Smooth muscle cell (in vitro differentiated cells): ENCODE measurements at regions not wholly inside any gene's neighbourhood (a gene's known extent, or its start where the extent isn't known, plus 50 kb on each side); places are given as distances from the start of the nearest gene placed in this dataset.

Experiments
- DNase-seq: peaks from one replicate; lab custom pipeline; 2025; ENCODE audit not compliant: unreplicated experiment; lab: John Stamatoyannopoulos, UW
- H2AFZ ChIP-seq: fragments of 200-600 bp; sonication (generic); 2 replicates; pipeline ENCODE4 v1.6.0; 2016; ENCODE audit warnings: antibody characterized with exemption, low read depth, mild to moderate bottlenecking
- H3F3A ChIP-seq: fragments of 200-600 bp; sonication (generic); 2 replicates; pipeline ENCODE4 v1.6.0; 2017; ENCODE audit warnings: antibody characterized with exemption, low read depth
- H3K27ac ChIP-seq: fragments of 200-600 bp; sonication (generic); 2 replicates; pipeline ENCODE4 v1.5.1; 2016; ENCODE audit warnings: low read depth, mild to moderate bottlenecking
- H3K27me3 ChIP-seq: fragments of 200-600 bp; sonication (generic); 2 replicates; pipeline ENCODE4 v1.6.1; 2016; ENCODE audit warnings: low read depth, mild to moderate bottlenecking
- H3K36me3 ChIP-seq: fragments of 200-600 bp; sonication (generic); 2 replicates; pipeline ENCODE4 v1.5.1; 2016; ENCODE audit warnings: low read depth
- H3K4me1 ChIP-seq: fragments of 200-600 bp; sonication (generic); 2 replicates; pipeline ENCODE4 v1.5.1; 2016; ENCODE audit warnings: low read depth
- H3K4me2 ChIP-seq: fragments of 200-600 bp; sonication (generic); 2 replicates; pipeline ENCODE4 v1.6.0; 2016; ENCODE audit warnings: mild to moderate bottlenecking
- H3K4me3 ChIP-seq: fragments of 200-600 bp; sonication (generic); 2 replicates; pipeline ENCODE4 v1.5.1; 2016; ENCODE audit warnings: mild to moderate bottlenecking
- H3K79me2 ChIP-seq: fragments of 200-600 bp; sonication (generic); 2 replicates; pipeline ENCODE4 v1.6.0; 2016; ENCODE audit warnings: low read depth, mild to moderate bottlenecking
- H3K9ac ChIP-seq: fragments of 200-600 bp; sonication (generic); 2 replicates; pipeline ENCODE4 v1.6.0; 2016; ENCODE audit warnings: low read depth
- H3K9me3 ChIP-seq: fragments of 200-600 bp; sonication (generic); replicated peaks from 2 replicates; pipeline ENCODE4 v1.5.1; 2016; ENCODE audit warnings: low read depth
- H4K20me1 ChIP-seq: fragments of 200-600 bp; sonication (generic); 2 replicates; pipeline ENCODE4 v1.6.0; 2016; ENCODE audit warnings: low read depth
- WGBS: methylation state at CpG from one replicate; pipeline ENCODE4 v1.1.7; 2016; ENCODE audit warnings: low lambda C conversion rate; 5-methylcytosine and 5-hydroxymethylcytosine counted together
- TF ChIP-seq, protein P1 (sequence below): fragments of 200-600 bp; sonication (generic); IDR thresholded peaks from 2 replicates; pipeline ENCODE4 v1.5.1; 2017; ENCODE audit warnings: borderline replicate concordance, mild to moderate bottlenecking, antibody characterized with exemption; ENCODE audit not compliant: insufficient read depth, poor library complexity, severe bottlenecking

DNA sequence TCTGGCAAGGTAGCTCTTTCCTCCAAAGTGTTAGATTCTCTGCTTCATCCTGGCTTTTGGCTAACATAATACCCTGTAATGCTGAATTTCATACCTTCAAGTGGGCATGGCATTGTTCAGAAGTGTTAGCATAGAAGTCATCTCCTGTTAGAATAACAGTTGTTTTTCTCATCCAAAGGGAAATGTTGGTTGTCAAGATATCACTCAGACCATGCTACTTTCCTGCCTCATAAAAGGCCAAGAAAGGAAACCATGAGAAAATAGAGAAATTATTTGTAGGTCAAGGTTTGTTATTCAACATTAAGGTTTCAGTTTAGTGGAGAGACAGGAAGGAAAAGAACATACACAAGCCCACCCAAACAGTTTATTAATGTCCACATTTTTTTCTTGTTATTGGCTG, 472.5 kb downstream of the ARHGEF28 start:
- TF ChIP-seq, protein P1, sequence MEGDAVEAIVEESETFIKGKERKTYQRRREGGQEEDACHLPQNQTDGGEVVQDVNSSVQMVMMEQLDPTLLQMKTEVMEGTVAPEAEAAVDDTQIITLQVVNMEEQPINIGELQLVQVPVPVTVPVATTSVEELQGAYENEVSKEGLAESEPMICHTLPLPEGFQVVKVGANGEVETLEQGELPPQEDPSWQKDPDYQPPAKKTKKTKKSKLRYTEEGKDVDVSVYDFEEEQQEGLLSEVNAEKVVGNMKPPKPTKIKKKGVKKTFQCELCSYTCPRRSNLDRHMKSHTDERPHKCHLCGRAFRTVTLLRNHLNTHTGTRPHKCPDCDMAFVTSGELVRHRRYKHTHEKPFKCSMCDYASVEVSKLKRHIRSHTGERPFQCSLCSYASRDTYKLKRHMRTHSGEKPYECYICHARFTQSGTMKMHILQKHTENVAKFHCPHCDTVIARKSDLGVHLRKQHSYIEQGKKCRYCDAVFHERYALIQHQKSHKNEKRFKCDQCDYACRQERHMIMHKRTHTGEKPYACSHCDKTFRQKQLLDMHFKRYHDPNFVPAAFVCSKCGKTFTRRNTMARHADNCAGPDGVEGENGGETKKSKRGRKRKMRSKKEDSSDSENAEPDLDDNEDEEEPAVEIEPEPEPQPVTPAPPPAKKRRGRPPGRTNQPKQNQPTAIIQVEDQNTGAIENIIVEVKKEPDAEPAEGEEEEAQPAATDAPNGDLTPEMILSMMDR: no peak
- H3K9me3 ChIP-seq: no peaks in the 10 kb centered on the region
- no peaks in the 10 kb centered on the region for H3K36me3 ChIP-seq
- H3K27ac ChIP-seq: no peak overlapping the region
- H3K79me2 ChIP-seq: no peaks in the 10 kb centered on the region
- no peaks in the 10 kb centered on the region for H3K27me3 ChIP-seq
- no peaks in the 10 kb centered on the region for H3K4me1 ChIP-seq
- H3F3A ChIP-seq: no peaks in the 10 kb centered on the region
- H3K9ac ChIP-seq: no peak overlapping the region
- no peaks in the 10 kb centered on the region for H4K20me1 ChIP-seq
- no peak overlapping the region for H2AFZ ChIP-seq
- no peak for DNase-seq
- H3K4me2 ChIP-seq: no peak overlapping the region
- no peak overlapping the region for H3K4me3 ChIP-seq

DNA sequence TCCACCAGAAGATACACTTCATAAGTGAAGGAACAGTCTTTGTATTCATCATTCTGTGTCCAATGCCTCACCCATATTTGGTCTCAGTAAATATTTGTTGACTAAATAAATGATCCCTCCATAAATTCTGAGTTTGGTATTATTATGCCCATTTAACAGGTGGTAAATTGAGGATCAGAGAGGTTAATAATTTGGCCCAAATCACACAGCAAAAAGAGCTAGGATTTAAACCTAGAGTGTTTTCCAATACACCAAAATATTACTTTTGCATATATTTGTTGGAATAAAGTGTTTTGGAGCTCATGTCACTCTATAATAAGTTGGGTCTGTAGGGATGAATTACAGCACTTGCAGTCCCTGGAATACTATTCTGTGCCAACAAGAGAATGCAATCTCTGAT, 470.3 kb downstream of the ARHGEF28 start:
- no peaks in the 10 kb centered on the region for H3K27me3 ChIP-seq
- no peak for DNase-seq
- no peak overlapping the region for H3K4me3 ChIP-seq
- no peak overlapping the region for H3K27ac ChIP-seq
- H2AFZ ChIP-seq: no peak overlapping the region
- H3K9ac ChIP-seq: no peak overlapping the region
- H3K4me1 ChIP-seq: no peaks in the 10 kb centered on the region
- H3K4me2 ChIP-seq: no peak overlapping the region
- no peaks in the 10 kb centered on the region for H3F3A ChIP-seq
- H3K36me3 ChIP-seq: no peaks in the 10 kb centered on the region
- no peaks in the 10 kb centered on the region for H3K79me2 ChIP-seq
- TF ChIP-seq, protein P1: no peak
- no peaks in the 10 kb centered on the region for H3K9me3 ChIP-seq
- H4K20me1 ChIP-seq: no peaks in the 10 kb centered on the region

DNA sequence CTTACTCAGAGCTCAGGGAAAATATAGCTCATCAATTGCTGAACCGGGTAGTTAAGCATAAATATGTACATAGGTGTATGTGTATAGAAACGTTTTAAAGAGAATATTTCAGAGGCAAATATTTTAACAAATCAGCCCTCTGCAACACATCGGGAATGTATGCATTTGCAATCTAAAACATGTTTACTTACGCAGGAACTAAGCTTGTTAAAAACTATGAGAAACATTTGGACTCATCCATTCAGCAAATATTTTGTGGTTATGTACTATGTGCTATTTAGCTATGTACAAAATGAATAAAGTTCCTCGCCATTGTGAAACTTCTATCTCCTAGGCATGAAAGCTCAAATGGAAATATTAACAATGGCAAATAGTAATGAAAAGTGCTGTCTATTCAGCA, 469.9 kb downstream of the ARHGEF28 start:
- H3K27ac ChIP-seq: no peak overlapping the region
- no peak overlapping the region for H2AFZ ChIP-seq
- H3K36me3 ChIP-seq: no peaks in the 10 kb centered on the region
- H3K79me2 ChIP-seq: no peaks in the 10 kb centered on the region
- H3K9me3 ChIP-seq: no peaks in the 10 kb centered on the region
- H3K4me1 ChIP-seq: no peaks in the 10 kb centered on the region
- no peak overlapping the region for H3K4me3 ChIP-seq
- no peaks in the 10 kb centered on the region for H3K27me3 ChIP-seq
- H3K9ac ChIP-seq: no peak overlapping the region
- 56% methylated on average over 5 of the region's 5 CpGs for WGBS
- H3K4me2 ChIP-seq: no peak overlapping the region
- H4K20me1 ChIP-seq: no peaks in the 10 kb centered on the region
- TF ChIP-seq, protein P1: no peak
- no peak for DNase-seq
- H3F3A ChIP-seq: no peaks in the 10 kb centered on the region

DNA sequence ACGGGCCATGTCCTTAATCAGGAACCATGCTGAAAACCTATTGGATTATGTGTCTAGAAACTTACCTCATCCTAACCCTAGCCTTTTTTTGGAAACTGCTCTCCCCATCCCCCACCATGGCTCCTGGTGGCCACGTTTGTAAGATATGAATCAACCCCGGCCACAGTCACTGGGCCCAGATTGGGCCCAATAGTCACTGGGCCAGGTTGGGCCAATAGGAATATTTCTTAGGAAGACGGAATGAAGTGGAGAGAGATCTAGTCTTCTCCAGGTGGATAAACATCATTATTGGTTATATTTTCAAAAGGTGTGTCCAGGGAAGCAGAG, 468.7 kb downstream of the ARHGEF28 start:
- H3K79me2 ChIP-seq: no peaks in the 10 kb centered on the region
- no peaks in the 10 kb centered on the region for H3K27me3 ChIP-seq
- TF ChIP-seq, protein P1: no peak
- no peaks in the 10 kb centered on the region for H3F3A ChIP-seq
- H3K9ac ChIP-seq: no peak overlapping the region
- no peaks in the 10 kb centered on the region for H3K4me1 ChIP-seq
- H4K20me1 ChIP-seq: no peaks in the 10 kb centered on the region
- H3K9me3 ChIP-seq: no peaks in the 10 kb centered on the region
- H3K4me3 ChIP-seq: no peak overlapping the region
- no peak overlapping the region for H3K27ac ChIP-seq
- WGBS: 88% methylated on average over 4 of the region's 4 CpGs
- DNase-seq: no peak
- no peak overlapping the region for H3K4me2 ChIP-seq
- no peaks in the 10 kb centered on the region for H3K36me3 ChIP-seq
- H2AFZ ChIP-seq: no peak overlapping the region
